NCI-H82 treated with DMSO at 0.1 percent for 48 hours (cell line): ENCODE measurements at regions not wholly inside any gene's neighbourhood (a gene's known extent, or its start where the extent isn't known, plus 50 kb on each side); places are given as distances from the start of the nearest gene placed in this dataset.

ENCODE experiments used
- DNase-seq: peaks from one replicate; lab custom pipeline; 2025; ENCODE audit not compliant: unreplicated experiment; lab: John Stamatoyannopoulos, UW

DNA sequence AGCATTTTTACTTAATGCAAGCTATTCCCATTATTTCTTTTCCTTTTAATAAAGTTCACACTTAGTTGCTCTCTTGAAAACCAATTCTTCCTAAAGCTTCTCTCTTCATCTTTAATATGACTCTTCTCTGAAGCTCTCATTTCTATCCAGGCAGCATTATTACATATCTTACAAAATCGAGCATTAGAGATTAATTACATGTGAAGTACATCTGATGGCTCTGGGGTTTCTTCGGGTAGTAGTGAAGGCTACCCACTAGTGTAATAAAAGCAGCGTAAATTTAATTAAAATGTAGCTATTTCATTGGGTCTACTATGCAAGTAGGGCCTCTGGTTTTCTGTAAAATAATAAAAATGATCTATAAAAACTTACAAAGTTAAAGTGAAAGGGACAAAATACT, 513.6 kb upstream of the DPH6 start:
- DNase-seq, result no peak

DNA sequence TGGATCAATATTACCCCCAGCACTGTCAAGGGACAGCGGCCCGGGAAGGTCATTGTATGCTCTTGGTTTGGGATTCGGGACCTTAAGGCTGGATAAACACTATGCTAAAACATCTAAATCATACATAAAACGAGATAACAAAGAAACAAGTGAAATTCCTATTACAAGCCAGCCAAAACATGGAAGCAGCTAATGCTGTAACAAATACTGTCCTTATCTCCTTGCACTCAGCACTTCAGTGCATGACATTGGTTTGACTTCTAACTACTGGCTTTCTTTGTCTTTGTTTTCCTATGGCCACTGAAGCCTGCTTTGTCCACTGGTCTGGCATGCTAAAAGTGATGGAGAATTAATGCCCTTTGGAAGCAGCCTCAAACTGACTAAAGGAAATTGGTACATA, 516.4 kb upstream of the DPH6 start:
- DNase-seq, result no peak

DNA sequence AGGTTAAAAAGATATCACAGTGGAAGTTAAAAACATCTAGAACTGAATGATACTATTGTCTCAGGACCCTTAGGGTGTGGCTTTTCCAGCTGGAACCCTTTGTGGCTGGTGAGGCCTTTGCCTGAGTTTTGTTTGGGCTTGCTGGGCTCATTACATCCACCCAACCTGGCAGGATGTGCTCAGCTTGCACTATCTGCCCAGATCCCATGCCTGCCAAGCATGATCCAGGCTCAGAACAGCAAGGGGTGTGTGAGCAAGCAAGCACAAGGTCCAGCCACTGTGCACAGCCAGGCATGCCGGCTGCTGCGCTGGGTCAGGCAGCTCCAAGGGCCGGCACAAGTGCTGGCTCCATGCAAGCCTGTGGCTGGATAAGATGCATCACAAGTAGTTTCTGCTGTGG, 512.7 kb upstream of the CDIN1 start:
- no peak for DNase-seq

DNA sequence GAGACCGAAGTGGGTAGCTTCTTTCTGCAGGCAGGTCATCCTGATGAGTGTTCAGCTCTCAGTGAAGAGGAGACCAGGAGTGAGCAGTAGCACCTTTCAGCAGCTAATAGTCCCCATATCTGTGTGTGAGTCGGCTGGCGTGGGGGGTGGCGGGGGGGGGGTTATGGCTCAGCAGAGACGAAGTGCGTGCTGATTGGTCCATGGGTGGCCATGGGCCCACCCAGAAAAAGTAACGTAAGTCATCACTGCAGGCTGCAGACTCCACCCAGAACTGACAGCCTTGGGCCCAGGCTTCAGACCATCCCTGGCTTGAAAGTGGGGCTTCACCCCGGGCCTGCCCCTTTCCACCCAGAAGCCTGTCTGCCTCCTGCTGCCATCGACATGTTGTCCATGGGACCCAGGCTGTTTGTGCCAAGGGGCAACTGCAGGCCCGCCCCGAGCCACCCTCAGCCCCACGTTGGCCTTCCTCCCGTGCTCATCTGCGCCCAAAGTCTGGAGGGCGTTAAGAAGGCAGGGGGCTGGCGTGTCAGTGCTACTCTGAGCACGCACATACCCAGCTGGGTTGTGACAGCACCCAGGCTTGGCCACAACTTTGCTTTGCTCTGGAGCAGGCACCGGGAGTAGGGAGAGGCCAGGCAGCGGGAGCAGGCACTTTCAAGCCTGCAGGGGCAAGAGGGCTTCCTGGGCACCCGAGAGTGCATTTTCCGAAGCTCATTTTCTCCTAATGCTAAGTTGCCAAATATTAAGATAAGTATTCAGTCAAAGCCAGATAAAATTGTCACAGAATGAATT, 511.7 kb upstream of the CDIN1 start:
- DNase-seq, result no peak

DNA sequence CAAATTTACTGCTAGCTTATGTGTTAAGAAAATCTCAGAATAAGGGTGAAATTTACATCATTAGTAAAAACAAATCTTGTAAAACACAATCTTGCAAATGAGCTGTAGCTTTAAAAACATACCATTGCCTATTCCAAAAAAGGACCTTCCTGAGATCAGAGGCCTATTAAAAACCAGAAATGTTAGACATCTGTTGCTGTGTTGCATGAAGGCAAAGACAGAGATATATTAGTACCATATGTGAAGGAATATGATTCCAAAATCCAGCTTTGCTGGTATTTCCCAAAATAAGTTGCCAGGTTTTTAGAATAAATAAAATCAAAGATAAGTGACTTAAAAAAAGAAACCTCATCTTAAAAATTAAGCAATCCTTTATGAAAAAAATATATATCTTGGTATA, 504.1 kb upstream of the CDIN1 start:
- no peak for DNase-seq

DNA sequence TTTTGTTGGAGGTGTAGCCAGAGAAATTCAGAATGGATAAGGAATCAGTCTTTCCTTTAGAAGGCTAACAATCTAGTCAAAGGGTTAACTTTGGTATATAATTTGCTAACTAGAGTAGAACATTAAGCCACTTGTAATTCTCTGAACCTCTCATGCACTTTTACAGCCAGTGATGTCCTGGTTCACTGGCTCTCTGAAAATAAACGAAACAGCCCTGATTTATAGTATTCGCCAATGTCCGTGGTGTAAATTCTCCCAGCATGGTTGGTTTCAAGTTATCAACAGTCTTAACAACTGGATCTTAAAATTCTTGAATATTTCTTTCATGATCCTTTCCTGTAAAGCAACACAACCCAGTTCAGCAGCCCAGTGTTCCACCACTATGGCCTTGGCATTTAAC, 500.4 kb upstream of the CDIN1 start:
- no peak for DNase-seq

DNA sequence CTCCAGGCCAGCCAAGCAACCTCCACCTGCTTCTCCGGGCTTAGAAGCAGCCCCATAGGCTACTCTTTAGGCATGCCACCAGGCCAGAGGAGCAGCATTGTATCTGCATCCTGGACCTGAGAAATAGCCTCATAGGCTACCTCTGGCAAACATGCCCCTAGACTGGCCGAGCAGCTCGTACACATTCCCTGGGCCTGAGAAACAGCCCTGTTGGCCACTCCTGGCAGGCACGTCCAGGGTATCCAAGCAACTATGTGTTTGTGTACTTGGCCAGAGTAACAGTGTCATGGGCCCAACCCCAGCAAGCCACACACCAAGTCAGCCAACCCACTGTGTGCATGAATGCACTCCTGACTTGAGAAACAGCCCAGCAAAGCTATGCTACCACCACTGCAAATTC, 498.7 kb upstream of the CDIN1 start:
- DNase-seq, result no peak

DNA sequence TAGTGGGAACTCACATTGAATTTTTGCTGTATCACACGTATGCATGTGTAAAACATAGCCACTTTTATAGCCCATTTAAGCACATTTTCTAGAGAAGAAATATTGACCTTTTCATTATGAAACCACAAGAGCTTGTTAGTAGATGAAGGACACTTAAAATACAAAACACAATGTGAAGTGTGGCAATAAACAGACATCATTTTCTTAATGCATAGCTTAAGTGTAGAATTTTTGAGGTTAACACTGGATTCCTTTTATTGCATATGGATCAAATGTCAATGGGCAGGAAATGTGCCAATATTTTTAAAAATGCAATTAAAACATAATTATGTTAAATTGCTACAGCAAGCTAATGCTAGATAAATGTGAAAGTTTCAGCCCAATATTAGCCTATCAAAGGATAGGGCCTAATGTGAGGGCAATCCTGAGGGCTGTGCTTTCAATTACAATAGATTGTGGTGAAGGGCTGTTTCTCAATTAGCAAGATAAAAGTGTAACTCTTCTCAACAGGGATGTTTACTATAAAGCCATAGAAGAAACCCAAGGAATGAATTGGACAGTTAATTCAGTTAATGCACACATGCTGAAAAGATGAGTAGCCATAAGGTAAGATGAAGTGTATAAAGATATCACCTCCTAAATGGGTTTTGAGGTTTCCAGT, 489.0 kb upstream of the CDIN1 start:
- DNase-seq, result no peak

DNA sequence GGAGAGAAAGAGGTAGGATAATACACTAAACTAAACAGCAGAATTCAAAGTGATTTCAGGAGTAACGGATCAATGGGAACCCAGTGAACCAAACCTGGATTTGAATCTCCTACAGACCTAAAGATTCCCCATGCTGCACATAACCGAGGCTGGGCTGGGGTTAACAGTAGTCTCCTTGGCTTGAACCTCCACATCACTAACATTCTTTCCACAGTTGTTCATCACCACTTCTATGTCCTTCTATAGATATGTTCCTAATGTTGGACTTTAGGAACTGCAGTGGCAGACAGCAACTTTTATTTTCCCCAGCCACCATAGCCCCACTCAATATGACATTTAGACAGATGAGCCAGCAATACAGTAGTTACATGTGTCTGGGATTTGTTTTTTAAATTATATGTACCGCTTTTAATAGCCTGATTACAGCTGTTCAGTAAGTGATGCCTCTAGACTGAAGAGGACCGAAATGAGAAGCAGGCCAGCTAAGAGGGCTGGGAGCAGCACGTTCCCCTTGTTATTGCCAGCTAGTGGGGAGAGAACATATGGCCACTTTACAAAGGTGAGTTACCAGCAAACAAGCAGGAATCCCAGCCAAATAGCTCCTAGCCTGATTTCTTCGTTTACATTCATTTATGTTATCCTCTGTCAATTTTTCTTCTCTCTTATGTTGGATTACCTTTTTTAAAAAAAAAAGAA, 472.6 kb upstream of the CDIN1 start:
- DNase-seq, result no peak

DNA sequence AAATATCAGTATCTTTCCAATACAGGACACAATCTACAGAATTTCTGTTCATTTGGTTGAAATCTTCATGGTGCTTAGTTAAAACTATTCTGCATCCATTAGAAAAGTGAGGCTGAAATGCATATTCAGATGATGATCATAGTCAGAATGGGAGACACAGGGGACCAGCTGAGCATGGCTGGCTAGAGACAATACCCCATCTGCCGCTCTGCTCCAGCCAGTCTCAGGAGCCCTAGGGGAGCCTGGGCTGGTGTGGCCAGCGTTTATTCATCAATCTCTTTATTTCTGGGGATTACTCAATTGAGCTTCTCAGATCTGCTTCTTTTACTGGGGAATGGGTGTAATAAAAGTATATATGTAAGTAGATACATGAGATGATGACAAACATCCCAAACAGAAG, 470.9 kb upstream of the CDIN1 start:
- DNase-seq, result no peak

DNA sequence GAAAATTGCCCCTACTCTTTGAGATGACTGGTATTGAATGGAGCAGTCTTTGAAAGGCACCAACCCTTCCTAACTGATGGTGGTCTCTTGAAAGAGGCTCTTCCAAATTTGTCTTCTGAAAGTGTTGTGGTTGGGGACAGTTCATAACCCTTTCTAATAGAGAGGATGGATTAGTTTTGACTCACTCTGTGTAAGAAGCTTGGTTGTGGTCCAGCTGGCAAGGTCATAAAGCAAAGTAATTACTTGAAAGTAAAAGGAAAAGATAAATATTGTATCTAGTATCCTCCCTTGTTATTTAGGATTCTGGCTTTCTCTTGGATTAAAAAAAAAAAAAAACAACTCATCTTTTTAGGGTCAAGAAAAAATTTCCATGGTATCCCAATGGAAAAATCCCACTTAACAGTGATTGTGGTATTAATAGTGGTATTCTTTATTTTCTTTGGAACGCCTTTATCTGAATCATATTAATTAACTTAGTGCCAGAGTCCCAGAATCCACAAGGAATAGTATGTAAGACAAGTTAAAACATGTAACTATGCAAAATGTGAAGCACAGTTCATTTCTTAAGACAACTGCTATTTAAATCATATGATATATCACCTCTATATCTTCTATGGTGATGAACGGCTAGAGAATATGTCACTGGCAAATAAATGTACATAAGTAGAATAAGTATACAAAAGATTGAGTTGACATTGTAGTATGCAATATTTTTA, 469.3 kb upstream of the CDIN1 start:
- DNase-seq, result no peak

DNA sequence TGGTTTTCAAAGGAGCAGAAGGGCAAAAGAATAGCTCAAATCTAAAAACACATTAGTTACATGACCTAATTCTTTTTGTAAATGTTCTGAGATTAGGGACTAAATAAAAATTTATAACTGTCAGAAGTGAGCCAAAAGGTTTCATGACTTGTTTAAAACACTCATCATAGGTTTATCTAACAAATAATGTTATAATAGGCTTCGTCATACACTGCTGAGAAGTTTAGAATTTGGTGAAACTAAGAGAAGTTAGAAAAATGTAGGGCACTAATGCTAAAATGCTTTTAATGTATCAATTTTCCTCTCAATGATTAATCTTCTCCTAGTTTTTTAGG, 468.8 kb upstream of the CDIN1 start:
- no peak for DNase-seq

DNA sequence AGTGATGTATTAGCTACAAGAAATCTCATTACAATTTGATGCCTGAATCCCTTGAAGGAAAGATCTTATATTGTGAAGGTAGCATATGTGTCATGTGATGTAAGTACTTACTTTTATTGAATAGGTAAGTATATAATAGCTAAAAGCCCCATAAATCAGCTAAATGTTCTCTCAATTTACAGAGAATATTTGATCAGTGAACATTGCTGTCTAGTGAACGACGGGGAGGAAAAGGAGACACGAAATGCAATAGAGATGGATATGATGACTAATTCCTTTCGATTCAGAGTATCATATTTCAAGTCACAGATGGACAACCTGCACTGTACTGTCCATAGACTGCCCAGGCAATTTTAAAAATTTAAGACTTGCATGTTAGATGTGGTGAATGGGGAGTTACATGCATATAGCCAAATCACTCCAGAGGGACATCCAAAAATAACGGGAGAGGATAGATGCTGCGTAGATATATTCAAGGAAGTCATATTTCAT, 462.1 kb upstream of the CDIN1 start:
- peak; percentile 33 for DNase-seq

DNA sequence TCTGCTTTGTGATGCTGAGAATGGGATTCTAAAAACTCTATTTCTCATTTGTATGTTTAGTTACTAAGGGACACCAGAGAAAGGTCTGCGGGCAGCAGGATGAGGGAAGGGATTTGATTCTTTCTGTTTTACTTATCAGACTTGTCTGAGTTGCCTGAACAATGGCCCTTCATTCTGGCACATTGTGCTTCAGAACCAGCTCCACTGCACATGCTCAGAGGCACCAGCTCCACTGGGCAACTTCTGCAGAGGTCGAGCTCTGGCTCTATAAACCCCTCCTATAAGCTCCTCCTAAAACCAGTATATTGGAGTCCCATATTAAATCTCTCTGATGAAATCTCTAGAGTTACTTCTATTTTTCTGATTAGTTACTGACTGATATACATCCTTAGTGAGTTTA, 453.2 kb upstream of the CDIN1 start:
- no peak for DNase-seq

DNA sequence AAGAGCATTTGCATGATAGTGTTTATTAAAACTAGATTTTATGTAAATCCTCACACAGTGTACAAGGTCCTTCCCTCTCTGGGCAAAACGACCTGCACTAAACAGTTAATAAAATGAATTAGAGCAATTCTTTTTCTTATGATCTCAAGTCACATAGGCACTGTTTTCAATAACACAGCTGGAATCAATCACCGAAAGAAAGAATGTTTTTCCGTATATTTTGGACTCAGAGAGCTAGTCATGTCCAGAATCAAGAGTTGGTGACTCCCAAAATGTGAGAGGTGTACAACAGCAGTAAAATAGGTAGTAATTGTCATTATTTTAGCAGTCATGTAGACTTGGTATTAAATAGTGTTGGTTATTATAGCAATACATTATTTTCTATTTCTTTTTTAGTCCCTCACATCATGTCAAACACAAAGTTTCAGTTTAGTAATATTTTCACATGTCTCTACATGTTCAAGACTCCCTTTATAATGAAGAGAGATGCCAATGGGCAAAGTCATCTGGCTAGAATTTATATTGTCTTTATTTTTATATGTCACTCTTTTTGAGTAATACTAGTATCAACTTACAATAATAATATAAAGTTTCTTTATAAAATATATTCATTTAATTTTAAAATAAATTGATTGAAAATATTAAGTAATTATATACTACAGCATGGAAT, 448.6 kb upstream of the CDIN1 start:
- DNase-seq, result no peak

DNA sequence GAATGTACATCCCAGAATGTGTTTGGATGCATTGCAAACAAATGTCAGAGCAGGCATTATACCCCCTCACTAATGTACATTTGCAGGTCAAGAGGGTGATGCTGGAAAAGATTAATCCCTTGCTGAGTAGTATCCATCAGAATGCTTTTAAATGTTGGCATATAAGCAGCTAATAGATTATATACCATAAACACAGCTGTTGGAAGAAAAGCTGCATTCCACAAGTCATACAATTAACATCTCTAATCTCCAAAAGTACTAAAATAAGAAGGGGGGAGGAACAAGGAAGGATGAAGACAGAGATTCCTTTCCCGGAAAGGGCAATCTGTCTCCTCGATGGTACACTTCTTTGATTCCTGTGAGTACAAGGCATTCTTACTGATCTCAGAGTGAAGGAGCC, 445.7 kb upstream of the CDIN1 start:
- no peak for DNase-seq

DNA sequence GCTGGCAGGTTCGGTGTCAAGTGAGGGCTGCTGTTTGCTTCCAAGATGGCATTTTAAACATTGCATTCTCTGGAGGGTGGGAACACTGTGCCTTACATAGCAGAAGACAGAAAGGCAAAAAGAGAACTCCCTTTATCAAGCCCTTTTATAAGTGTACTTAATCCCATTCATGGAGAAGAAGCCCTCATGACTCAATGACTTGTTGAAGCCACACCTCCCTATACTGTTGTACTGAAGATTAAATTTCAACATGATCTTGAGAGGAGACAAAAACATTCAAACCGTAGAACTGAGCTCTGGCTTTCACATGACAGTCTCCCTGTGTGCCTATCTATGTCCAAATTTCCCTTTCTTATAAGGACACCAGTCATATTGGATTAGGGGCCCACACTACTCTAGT, 443.4 kb upstream of the CDIN1 start:
- no peak for DNase-seq

DNA sequence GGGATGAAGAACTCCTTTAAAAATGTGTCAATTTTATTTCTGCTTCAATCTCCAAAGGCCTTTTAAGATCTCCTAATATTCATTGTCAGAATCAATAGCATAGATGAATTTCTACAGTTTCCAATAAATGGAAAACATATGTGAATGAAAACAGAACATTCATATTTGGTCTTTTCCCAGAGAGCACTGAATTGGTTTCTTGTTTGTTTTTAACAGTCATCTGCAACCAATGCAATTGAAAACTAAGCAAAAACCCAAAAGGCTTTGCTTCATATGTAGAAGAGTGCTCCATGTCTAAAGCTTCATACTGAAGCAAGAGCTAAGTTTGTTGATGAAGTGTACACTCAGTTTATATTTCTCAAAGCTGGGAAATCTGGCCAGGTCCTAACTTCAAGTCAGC, 426.5 kb upstream of the CDIN1 start:
- DNase-seq, result no peak

DNA sequence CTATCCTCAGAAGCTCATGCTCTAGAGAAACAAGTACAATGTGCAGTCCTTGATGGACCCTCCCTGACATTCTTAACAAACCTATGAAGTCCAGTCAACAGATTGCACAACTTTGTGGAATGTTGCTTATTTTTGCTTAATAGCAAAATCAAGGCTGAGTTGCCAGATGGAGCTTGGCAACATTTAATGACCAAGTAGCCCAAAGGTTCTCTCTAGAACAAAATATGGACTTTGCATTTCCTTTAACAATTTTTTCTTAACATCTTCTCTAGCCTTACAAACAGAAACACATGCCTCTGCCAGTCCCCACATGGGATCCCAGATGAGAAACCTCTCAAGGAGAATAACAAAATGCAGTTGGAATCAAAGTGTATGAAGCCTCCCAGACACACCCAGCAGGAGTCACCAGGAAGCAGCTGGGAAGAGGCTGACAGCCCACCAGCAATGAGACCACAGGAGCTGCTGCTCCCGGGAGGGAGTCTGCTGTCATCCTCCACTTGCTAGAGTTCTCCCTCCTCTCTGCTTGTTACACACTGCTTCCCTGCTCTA, 422.5 kb upstream of the CDIN1 start:
- DNase-seq, result no peak

DNA sequence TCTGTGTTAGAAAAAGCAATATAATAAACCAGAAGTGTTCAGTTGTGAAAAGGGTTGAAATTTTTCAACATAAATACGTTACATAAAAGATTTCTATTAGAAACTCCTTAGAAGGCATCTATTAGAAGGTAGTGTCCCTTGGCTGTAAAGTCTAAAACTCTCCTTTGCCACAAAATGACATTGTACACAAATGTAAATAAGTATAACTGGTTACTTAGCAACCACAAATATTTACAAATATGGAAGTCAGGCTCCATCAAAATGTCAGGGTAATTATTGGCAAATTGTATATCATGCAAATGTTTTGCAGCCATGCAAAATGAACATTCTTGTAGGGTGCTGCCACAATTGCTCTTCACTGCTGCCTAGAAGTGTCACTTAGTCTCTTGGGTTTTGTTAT, 419.1 kb upstream of the CDIN1 start:
- DNase-seq, result no peak

DNA sequence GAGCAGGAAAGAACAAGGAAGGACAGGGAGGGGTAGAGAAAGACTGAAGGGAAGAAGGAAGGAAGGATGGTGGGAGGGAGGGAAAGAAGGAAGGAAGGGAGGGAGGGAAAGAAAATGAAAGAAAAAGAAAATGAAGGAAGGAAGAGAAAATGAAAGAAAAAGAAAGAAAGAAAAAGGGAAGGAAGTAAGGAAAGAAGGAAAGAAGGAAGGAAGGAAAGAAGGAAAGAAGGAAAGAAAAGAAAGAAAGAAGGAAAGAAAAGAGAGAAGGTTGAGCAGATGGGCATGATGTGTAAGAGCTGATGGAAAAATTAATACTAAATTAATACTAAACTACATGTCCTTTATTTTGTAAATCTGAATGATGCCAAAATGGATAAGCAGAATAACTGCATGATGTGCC, 418.3 kb upstream of the CDIN1 start:
- no peak for DNase-seq
